H9 (cell line): ENCODE measurements at regions not wholly inside any gene's neighbourhood (a gene's known extent, or its start where the extent isn't known, plus 50 kb on each side); places are given as distances from the start of the nearest gene placed in this dataset.

Source experiments
- DNase-seq: peaks from one replicate; pipeline ENCODE4 v3.0.0-alpha.2; 2017
- H2AFZ ChIP-seq: one replicate; pipeline ENCODE4 v1.6.1; 2013; ENCODE audit warnings: mild to moderate bottlenecking, low read length, control low read depth, moderate library complexity
- H2AK5ac ChIP-seq: 2 replicates; pipeline ENCODE4 v1.6.1; 2013; ENCODE audit warnings: low read length, control low read depth, mixed read lengths; ENCODE audit not compliant: insufficient read length
- H2BK120ac ChIP-seq: one replicate; pipeline ENCODE4 v1.6.1; 2013; ENCODE audit warnings: low read depth, mild to moderate bottlenecking, low read length, control low read depth, inconsistent platforms; ENCODE audit not compliant: poor library complexity, severe bottlenecking
- H2BK12ac ChIP-seq: 2 replicates; pipeline ENCODE4 v1.6.1; 2013; ENCODE audit warnings: low read length, control low read depth, mixed read lengths, low read depth; ENCODE audit not compliant: insufficient read length
- H2BK15ac ChIP-seq: 2 replicates; pipeline ENCODE4 v1.6.1; 2013; ENCODE audit warnings: low read depth, low read length, control low read depth
- H2BK20ac ChIP-seq: one replicate; pipeline ENCODE4 v1.6.1; 2013; ENCODE audit warnings: low read depth, mild to moderate bottlenecking, low read length, control low read depth, inconsistent platforms; ENCODE audit not compliant: poor library complexity, severe bottlenecking
- H2BK5ac ChIP-seq: 2 replicates; pipeline ENCODE4 v1.6.1; 2013; ENCODE audit warnings: low read length, control low read depth, mixed read lengths; ENCODE audit not compliant: insufficient read length
- H3K14ac ChIP-seq: 2 replicates; pipeline ENCODE4 v1.6.1; 2013; ENCODE audit warnings: low read length, control low read depth; ENCODE audit not compliant: insufficient read depth
- H3K18ac ChIP-seq: 2 replicates; pipeline ENCODE4 v1.6.1; 2013; ENCODE audit warnings: low read depth, mild to moderate bottlenecking, mixed read lengths, low read length, control low read depth; ENCODE audit not compliant: insufficient read length
- H3K23ac ChIP-seq: 2 replicates; pipeline ENCODE4 v1.6.1; 2013; ENCODE audit warnings: low read length, control low read depth, mixed read lengths, low read depth; ENCODE audit not compliant: insufficient read length
- H3K23me2 ChIP-seq: 2 replicates; pipeline ENCODE4 v1.6.1; 2013; ENCODE audit warnings: low read depth, mild to moderate bottlenecking, mixed read lengths, low read length, control low read depth; ENCODE audit not compliant: insufficient read length, poor library complexity, severe bottlenecking
- H3K27ac ChIP-seq: 2 replicates; pipeline ENCODE4 v1.5.1; 2013; ENCODE audit warnings: low read length, control low read depth, mixed read lengths, low read depth; ENCODE audit not compliant: insufficient read length
- H3K27me3 ChIP-seq: 2 replicates; pipeline ENCODE4 v1.6.1; 2013; ENCODE audit warnings: low read length, control low read depth, inconsistent platforms; ENCODE audit not compliant: insufficient read depth
- H3K4ac ChIP-seq: 2 replicates; pipeline ENCODE4 v1.6.1; 2013; ENCODE audit warnings: low read depth, mild to moderate bottlenecking, control low read depth, inconsistent platforms, low read length, moderate library complexity
- H3K4me1 ChIP-seq: 2 replicates; pipeline ENCODE4 v1.6.1; 2013; ENCODE audit warnings: low read length, control low read depth, inconsistent platforms; ENCODE audit not compliant: insufficient read depth
- H3K4me2 ChIP-seq: 2 replicates; pipeline ENCODE4 v1.6.1; 2013; ENCODE audit warnings: low read length, control low read depth, mixed read lengths; ENCODE audit not compliant: insufficient read length, insufficient read depth
- H3K56ac ChIP-seq: 2 replicates; pipeline ENCODE4 v1.6.1; 2013; ENCODE audit warnings: low read depth, mild to moderate bottlenecking, mixed read lengths, low read length, control low read depth; ENCODE audit not compliant: insufficient read length
- H3K79me1 ChIP-seq: 2 replicates; pipeline ENCODE4 v1.6.1; 2013; ENCODE audit warnings: low read depth, mild to moderate bottlenecking, moderate library complexity, low read length, control low read depth, inconsistent platforms; ENCODE audit not compliant: insufficient read depth, poor library complexity, severe bottlenecking
- H3K79me2 ChIP-seq: 2 replicates; pipeline ENCODE4 v1.6.1; 2013; ENCODE audit warnings: low read length, control low read depth, inconsistent platforms; ENCODE audit not compliant: insufficient read depth
- H3K9ac ChIP-seq: 2 replicates; pipeline ENCODE4 v1.6.1; 2013; ENCODE audit warnings: low read length, control low read depth, mixed read lengths; ENCODE audit not compliant: insufficient read length; ENCODE audit errors: extremely low read depth
- H3K9me3 ChIP-seq: one replicate; pipeline ENCODE4 v1.6.1; 2013; ENCODE audit warnings: low read depth, low read length, inconsistent platforms; ENCODE audit not compliant: control insufficient read depth
- H3T11ph ChIP-seq: one replicate; pipeline ENCODE4 v1.6.1; 2013; ENCODE audit warnings: mild to moderate bottlenecking, low read length, control low read depth, inconsistent platforms
- H4K20me1 ChIP-seq: one replicate; pipeline ENCODE4 v1.6.1; 2013; ENCODE audit not compliant: control insufficient read depth, insufficient read length, insufficient read depth
- H4K5ac ChIP-seq: 2 replicates; pipeline ENCODE4 v1.6.1; 2013; ENCODE audit warnings: low read depth, mild to moderate bottlenecking, mixed read lengths, low read length, control low read depth; ENCODE audit not compliant: insufficient read length
- H4K8ac ChIP-seq: replicated peaks from 2 replicates; pipeline ENCODE4 v1.6.1; 2013; ENCODE audit warnings: low read length, control low read depth, mixed read lengths, low read depth; ENCODE audit not compliant: insufficient read length
- H4K91ac ChIP-seq: 2 replicates; pipeline ENCODE4 v1.6.1; 2013; ENCODE audit warnings: low read depth, mild to moderate bottlenecking, moderate library complexity, mixed read lengths, low read length, control low read depth; ENCODE audit not compliant: insufficient read length
- H3K27ac Mint-ChIP-seq, 3 experiments: 2 replicates in 2 of 3; 3 replicates in 1 of 3; pipeline ENCODE4 v1.8.0; 2020 to 2021; ENCODE audit warnings: mixed read lengths in 3 of 3, mild to moderate bottlenecking in 1 of 3, moderate library complexity in 1 of 3
- H3K27me3 Mint-ChIP-seq: 2 replicates; pipeline ENCODE4 v1.8.0; 2021; ENCODE audit warnings: low read depth, mild to moderate bottlenecking, moderate library complexity, mixed read lengths
- H3K36me3 Mint-ChIP-seq, 3 experiments: 2 replicates in 2 of 3; 3 replicates in 1 of 3; pipeline ENCODE4 v1.8.0; 2020 to 2021; ENCODE audit warnings: low read depth in 3 of 3, mixed read lengths in 3 of 3; ENCODE audit not compliant: insufficient read depth in 1 of 3
- H3K4me1 Mint-ChIP-seq, 2 experiments: 2 replicates each; pipeline ENCODE4 v1.8.0; 2020; ENCODE audit warnings: mixed read lengths in 2 of 2
- H3K4me3 Mint-ChIP-seq, 2 experiments: 2 replicates in 1 of 2; 3 replicates in 1 of 2; pipeline ENCODE4 v1.8.0; 2020 to 2021; ENCODE audit warnings: mild to moderate bottlenecking in 2 of 2, mixed read lengths in 2 of 2, moderate library complexity in 1 of 2
- H3K9me3 Mint-ChIP-seq, 2 experiments: 2 replicates in 1 of 2; 3 replicates in 1 of 2; pipeline ENCODE4 v1.8.0; 2020; ENCODE audit warnings: mild to moderate bottlenecking in 2 of 2, mixed read lengths in 2 of 2, moderate library complexity in 1 of 2
- WGBS: extraction: QIAGEN DNeasy Blood & Tissue Kit; methylation state at CpG from one replicate; pipeline ENCODE4 v1.1.7; 2013; ENCODE audit warnings: missing lambda C conversion rate, low lambda C conversion rate, mixed read lengths; ENCODE audit not compliant: insufficient read length; ENCODE audit errors: extremely low coverage; 5-methylcytosine and 5-hydroxymethylcytosine counted together
- TF ChIP-seq, protein P1 (sequence below): fragments of 200-600 bp; sonication (generic); conservative IDR thresholded peaks from 3 replicates; pipeline ENCODE4 v1.8.0; 2021; ENCODE audit warnings: antibody characterized with exemption, mild to moderate bottlenecking

DNA sequence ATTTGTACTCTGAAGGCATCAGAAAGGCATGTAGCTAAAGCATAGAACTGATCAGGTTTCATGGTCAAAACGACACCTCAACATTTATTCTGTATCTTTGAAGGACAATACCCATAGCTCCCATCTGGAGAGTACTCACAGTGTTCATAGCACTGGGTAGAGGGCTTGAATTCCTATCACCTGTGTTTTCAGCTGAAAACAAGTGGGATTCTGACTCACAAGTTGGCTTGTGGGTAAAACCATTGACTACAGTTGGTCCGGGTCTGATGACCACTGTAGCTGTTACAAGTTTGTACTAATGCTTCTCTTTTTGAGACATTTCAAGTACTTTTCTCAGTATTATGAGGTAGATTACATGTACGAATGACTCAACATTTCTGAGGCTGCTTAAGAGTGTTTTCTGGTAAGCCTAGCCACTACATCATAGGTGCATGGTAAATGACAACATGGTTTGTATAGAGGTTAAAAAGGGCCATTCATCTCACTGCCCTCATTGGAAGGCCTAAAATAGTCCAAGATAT is 68.6 kb upstream of the PELI1 start:
- Histone ChIP-seq H3K79me1 (no peaks in the 10 kb centered on the region), H2BK120ac (no peak overlapping the region), H3K4ac (no peak overlapping the region), H4K8ac (no peak overlapping the region), H3K4me2 (no peak overlapping the region), H3K9me3 (no peaks in the 10 kb centered on the region), H3K79me2 (no peaks in the 10 kb centered on the region), H2BK12ac (no peak overlapping the region), H4K5ac (no peak overlapping the region), H3K27ac (no peak overlapping the region), H3K9ac (no peak overlapping the region), H2AK5ac (no peak overlapping the region), H2BK5ac (no peak overlapping the region), H3K4me1 (peaks cover 8% of the 10 kb centered on the region), H3K56ac (no peak overlapping the region), H3K18ac (no peak overlapping the region), H2BK20ac (peak overlapping the region; percentile 33), H3K14ac (no peak overlapping the region), H4K20me1 (no peaks in the 10 kb centered on the region), H2AFZ (no peak overlapping the region), H3K27me3 (no peaks in the 10 kb centered on the region), H3K23ac (no peak overlapping the region), H2BK15ac (no peak overlapping the region), H4K91ac (no peak overlapping the region), H3K23me2 (no peaks in the 10 kb centered on the region), H3T11ph (no peak overlapping the region)
- TF ChIP-seq, protein P1, sequence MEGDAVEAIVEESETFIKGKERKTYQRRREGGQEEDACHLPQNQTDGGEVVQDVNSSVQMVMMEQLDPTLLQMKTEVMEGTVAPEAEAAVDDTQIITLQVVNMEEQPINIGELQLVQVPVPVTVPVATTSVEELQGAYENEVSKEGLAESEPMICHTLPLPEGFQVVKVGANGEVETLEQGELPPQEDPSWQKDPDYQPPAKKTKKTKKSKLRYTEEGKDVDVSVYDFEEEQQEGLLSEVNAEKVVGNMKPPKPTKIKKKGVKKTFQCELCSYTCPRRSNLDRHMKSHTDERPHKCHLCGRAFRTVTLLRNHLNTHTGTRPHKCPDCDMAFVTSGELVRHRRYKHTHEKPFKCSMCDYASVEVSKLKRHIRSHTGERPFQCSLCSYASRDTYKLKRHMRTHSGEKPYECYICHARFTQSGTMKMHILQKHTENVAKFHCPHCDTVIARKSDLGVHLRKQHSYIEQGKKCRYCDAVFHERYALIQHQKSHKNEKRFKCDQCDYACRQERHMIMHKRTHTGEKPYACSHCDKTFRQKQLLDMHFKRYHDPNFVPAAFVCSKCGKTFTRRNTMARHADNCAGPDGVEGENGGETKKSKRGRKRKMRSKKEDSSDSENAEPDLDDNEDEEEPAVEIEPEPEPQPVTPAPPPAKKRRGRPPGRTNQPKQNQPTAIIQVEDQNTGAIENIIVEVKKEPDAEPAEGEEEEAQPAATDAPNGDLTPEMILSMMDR, result no peak
- DNase-seq, result no peak
- no peak overlapping the region for H3K4me3 Mint-ChIP-seq
- peaks cover 0 to 3% (median 2%) of the 10 kb centered on the region in 3 experiments; a peak in 4 of 7 replicates for H3K36me3 Mint-ChIP-seq
- WGBS, result no CpG with 5 or more reads among the region's 3 CpGs
- peaks cover 33 to 34% of the 10 kb centered on the region in 2 experiments for H3K4me1 Mint-ChIP-seq
- H3K27ac Mint-ChIP-seq, result no peak overlapping the region
- H3K27me3 Mint-ChIP-seq, result no peaks in the 10 kb centered on the region; the same call in 1 of the 2 replicates
- H3K9me3 Mint-ChIP-seq, result no peaks in the 10 kb centered on the region
